HEK293T (cell line): ENCODE measurements at regions not wholly inside any gene's neighbourhood (a gene's known extent, or its start where the extent isn't known, plus 50 kb on each side); places are given as distances from the start of the nearest gene placed in this dataset.

Experiments
- ELF4 ChIP-seq: fragments of 450-650 bp; IDR thresholded peaks from 2 replicates; pipeline ENCODE4 v1.6.1; 2017; ENCODE audit warnings: antibody characterized with exemption
- HDGF ChIP-seq: fragments of 450-650 bp; IDR thresholded peaks from 2 replicates; pipeline ENCODE4 v1.6.1; 2017; ENCODE audit warnings: antibody characterized with exemption, borderline replicate concordance
- L3MBTL2 ChIP-seq: fragments of 450-650 bp; conservative IDR thresholded peaks from 2 replicates; pipeline ENCODE4 v1.6.1; 2016; ENCODE audit warnings: mild to moderate bottlenecking

- TF ChIP-seq L3MBTL2 (no peak), ELF4 (no peak), HDGF (no peak)
Observed at GRCh38 chr3:181076558-181076957, 87.0 kb upstream of the DNAJC19 start.
